A549 (cell line): ENCODE measurements at regions not wholly inside any gene's neighbourhood (a gene's known extent, or its start where the extent isn't known, plus 50 kb on each side); places are given as distances from the start of the nearest gene placed in this dataset.

Experiments
- ATAC-seq, 2 experiments: fragments of 200-7000 bp in 1 of 2; fragments of >200 bp in 1 of 2; cut with Nextera tagmentation in 1 of 2; cut with Tn5 transposase in 1 of 2; 3 replicates each; pipeline versions ENCODE4 v1.8.0 to v1.9.1; 2018 to 2020; ENCODE audit warnings: mild to moderate bottlenecking in 1 of 2, moderate library complexity in 1 of 2
- CTCF ChIA-PET: fragments of 300-600 bp; sonication (Branson Sonifier 250); formaldehyde crosslinking; extraction: SDS; loops from one replicate; lab custom pipeline; 2021; ENCODE audit warnings: antibody characterized with exemption, inconsistent platforms; lab: Yijun Ruan, JAX
- POLR2A ChIA-PET: fragments of 350-600 bp; formaldehyde crosslinking; extraction: SDS; loops from one replicate; lab custom pipeline; 2021; ENCODE audit warnings: antibody characterized with exemption, inconsistent platforms; lab: Yijun Ruan, JAX
- DNase-seq, 2 experiments: peaks; one replicate each; pipeline versions ENCODE4 v3.0.0 to v3.0.0-alpha.2; 2011 to 2016; ENCODE audit warnings: low read depth in 1 of 2, low spot score in 1 of 2
- FAIRE-seq: peaks from 2 replicates; lab custom pipeline; 2011; peaks lifted over from hg19 to GRCh38; lab: Jason Lieb, UNC
- H3K27ac ChIP-seq, 2 experiments: fragments of >200 bp; sonication (Bioruptor Twin); formaldehyde crosslinking; 3 replicates each; pipeline ENCODE4 v1.5.1; 2016 to 2017
- H3K4me1 ChIP-seq: fragments of >200 bp; sonication (Bioruptor Twin); formaldehyde crosslinking; 3 replicates; pipeline ENCODE4 v1.6.1; 2016
- H3K4me2 ChIP-seq: fragments of >200 bp; sonication (Bioruptor Twin); formaldehyde crosslinking; 3 replicates; pipeline ENCODE4 v1.6.1; 2016
- H3K4me3 ChIP-seq: fragments of >200 bp; sonication (Bioruptor Twin); formaldehyde crosslinking; 3 replicates; pipeline ENCODE4 v1.5.1; 2016
- H3K9me3 ChIP-seq: fragments of >200 bp; sonication (Bioruptor Twin); formaldehyde crosslinking; 3 replicates; pipeline ENCODE4 v1.6.1; 2016
- BCL3 ChIP-seq: fragments of >200 bp; sonication (Bioruptor Twin); formaldehyde crosslinking; IDR thresholded peaks from 3 replicates; pipeline ENCODE4 v1.6.1; 2016
- BHLHE40 ChIP-seq: IDR thresholded peaks from 2 replicates; pipeline ENCODE4 v1.6.1; 2012; ENCODE audit warnings: low read depth, low read length, inconsistent platforms
- CBX8 ChIP-seq: fragments of 200-600 bp; sonication (generic); IDR thresholded peaks from 2 replicates; pipeline ENCODE4 v1.6.1; 2016
- CHD4 ChIP-seq: fragments of 200-600 bp; sonication (generic); IDR thresholded peaks from 2 replicates; pipeline ENCODE4 v1.6.1; 2016; ENCODE audit warnings: antibody characterized with exemption, mild to moderate bottlenecking, borderline replicate concordance
- EHF ChIP-seq: fragments of 250-450 bp; sonication (Bioruptor Pico); IDR thresholded peaks from 2 replicates; pipeline ENCODE4 v1.5.0; 2020; ENCODE audit warnings: mild to moderate bottlenecking
- EHMT2 ChIP-seq: fragments of 200-600 bp; sonication (generic); IDR thresholded peaks from 2 replicates; pipeline ENCODE4 v1.6.1; 2016; ENCODE audit warnings: antibody characterized with exemption, low read depth, mild to moderate bottlenecking, moderate library complexity
- ELK1 ChIP-seq: fragments of 150-350 bp; IDR thresholded peaks from 2 replicates; pipeline ENCODE4 v1.6.1; 2014; ENCODE audit warnings: low read depth, mild to moderate bottlenecking, low read length
- EP300 ChIP-seq, 2 experiments: fragments of >200 bp; sonication (Bioruptor Twin); formaldehyde crosslinking; IDR thresholded peaks; 2 replicates in 1 of 2; 3 replicates in 1 of 2; pipeline ENCODE4 v1.6.1; 2016 to 2017
- ESRRA ChIP-seq: fragments of 150-350 bp; IDR thresholded peaks from 2 replicates; pipeline ENCODE4 v1.6.1; 2014; ENCODE audit warnings: mild to moderate bottlenecking, low read length, borderline replicate concordance
- FOSB ChIP-seq: fragments of 250-450 bp; sonication (Bioruptor Pico); IDR thresholded peaks from 2 replicates; pipeline ENCODE4 v1.5.0; 2020; ENCODE audit warnings: mild to moderate bottlenecking, moderate library complexity
- FOSL2 ChIP-seq, 2 experiments: fragments of 450-650 bp in 1 of 2; fragments of >200 bp in 1 of 2; sonication (Bioruptor Twin) in 1 of 2; formaldehyde crosslinking; IDR thresholded peaks; 2 replicates each; pipeline versions ENCODE4 v1.5.0 to v1.6.1; 2016 to 2020; ENCODE audit warnings: mild to moderate bottlenecking in 1 of 2, moderate library complexity in 1 of 2
- FOXS1 ChIP-seq: fragments of 250-450 bp; sonication (Bioruptor Pico); IDR thresholded peaks from 2 replicates; pipeline ENCODE4 v1.5.0; 2020; ENCODE audit warnings: mild to moderate bottlenecking, moderate library complexity
- GATA3 ChIP-seq: IDR thresholded peaks from 2 replicates; pipeline ENCODE4 v1.6.1; 2012; ENCODE audit warnings: borderline replicate concordance
- HES2 ChIP-seq: fragments of >200 bp; sonication (Bioruptor Twin); formaldehyde crosslinking; IDR thresholded peaks from 2 replicates; pipeline ENCODE4 v1.6.1; 2016
- HEYL ChIP-seq: fragments of 250-450 bp; sonication (Bioruptor Pico); IDR thresholded peaks from 2 replicates; pipeline ENCODE4 v1.8.0; 2021; ENCODE audit warnings: mild to moderate bottlenecking, moderate library complexity
- HMGXB4 ChIP-seq: fragments of 250-450 bp; sonication (Bioruptor Pico); IDR thresholded peaks from 2 replicates; pipeline ENCODE4 v1.5.0; 2021; ENCODE audit warnings: mild to moderate bottlenecking, moderate library complexity, borderline replicate concordance
- HOXB13 ChIP-seq: fragments of 250-450 bp; sonication (Bioruptor Pico); IDR thresholded peaks from 2 replicates; pipeline ENCODE4 v1.5.0; 2020; ENCODE audit warnings: low read depth, mild to moderate bottlenecking, moderate library complexity
- HOXB5 ChIP-seq: fragments of 250-450 bp; sonication (Bioruptor Pico); IDR thresholded peaks from 2 replicates; pipeline ENCODE4 v1.5.0; 2020; ENCODE audit warnings: mild to moderate bottlenecking, moderate library complexity
- JUN ChIP-seq, 2 experiments: fragments of >200 bp; sonication (Bioruptor Twin); formaldehyde crosslinking; IDR thresholded peaks; 2 replicates in 1 of 2; 3 replicates in 1 of 2; pipeline ENCODE4 v1.6.1; 2016 to 2017
- KDM1A ChIP-seq: fragments of 200-600 bp; sonication (generic); IDR thresholded peaks from 2 replicates; pipeline ENCODE4 v1.6.1; 2016; ENCODE audit warnings: low read depth, mild to moderate bottlenecking
- MAX ChIP-seq: IDR thresholded peaks from 2 replicates; pipeline ENCODE4 v1.6.1; 2012
- MAZ ChIP-seq: fragments of 150-350 bp; IDR thresholded peaks from 2 replicates; pipeline ENCODE4 v1.6.1; 2014; ENCODE audit warnings: antibody characterized with exemption, low read depth, low read length, borderline replicate concordance
- SMC3 ChIP-seq: fragments of >200 bp; sonication (Bioruptor Twin); formaldehyde crosslinking; IDR thresholded peaks from 3 replicates; pipeline ENCODE4 v1.6.1; 2018; ENCODE audit warnings: inconsistent platforms
- TP53 ChIP-seq: fragments of 250-450 bp; sonication (Bioruptor Pico); IDR thresholded peaks from 2 replicates; pipeline ENCODE4 v1.5.0; 2021; ENCODE audit warnings: mild to moderate bottlenecking, moderate library complexity
- USF2 ChIP-seq: fragments of 450-650 bp; IDR thresholded peaks from 2 replicates; pipeline ENCODE4 v1.6.1; 2014; ENCODE audit warnings: antibody characterized with exemption
- ZC3H11A ChIP-seq: fragments of 450-650 bp; IDR thresholded peaks from 2 replicates; pipeline ENCODE4 v1.6.1; 2014; ENCODE audit warnings: antibody characterized with exemption, mild to moderate bottlenecking
- ZFP36 ChIP-seq: fragments of 450-650 bp; IDR thresholded peaks from 2 replicates; pipeline ENCODE4 v1.6.1; 2014; ENCODE audit warnings: borderline replicate concordance; ENCODE audit not compliant: partially characterized antibody
- ZNF302 ChIP-seq: fragments of 250-450 bp; sonication (Bioruptor Pico); IDR thresholded peaks from 2 replicates; pipeline ENCODE4 v1.9.0; 2021; ENCODE audit warnings: inconsistent platforms, mild to moderate bottlenecking, moderate library complexity
- ZSCAN20 ChIP-seq: fragments of 250-450 bp; sonication (Bioruptor Pico); IDR thresholded peaks from 2 replicates; pipeline ENCODE4 v1.8.0; 2022; ENCODE audit warnings: mild to moderate bottlenecking, moderate library complexity
- WGBS: methylation state at CpG from one replicate; pipeline ENCODE4 v1.1.6; 2017; ENCODE audit errors: missing lambda C conversion rate; 5-methylcytosine and 5-hydroxymethylcytosine counted together

- ATAC-seq (no peak), FAIRE-seq (no peak), DNase-seq (no peak)
- peaks cover 2% of the 10 kb centered on the region; the same call in 1 of the 3 replicates for H3K9me3 ChIP-seq
- TF ChIP-seq ZSCAN20 (CRISPR knock-in tag) (no peak), ZC3H11A (no peak), FOXS1 (CRISPR knock-in tag) (no peak), MAZ (no peak), GATA3 (no peak)
- ChIA-PET CTCF (no interaction called here), POLR2A (no interaction called here)
- no peak overlapping the region for H3K4me2 ChIP-seq
- H3K4me3 ChIP-seq: no peak overlapping the region
- no peak overlapping the region for H3K27ac ChIP-seq
- 1% methylated on average over 2 of the region's 2 CpGs for whole genome bisulfite sequencing
- H3K4me1 ChIP-seq: no peaks in the 10 kb centered on the region
Observed at GRCh38 chr7:9782275-9782674, 1191.4 kb upstream of the PHF14 start.

GRCh38 chr7:9785211-9785610, 1188.5 kb upstream of the PHF14 start:
- no peak for FAIRE-seq
- TF ChIP-seq ZFP36 (no peak), EP300 (IDR thresholded peaks at IDR 0.05) (no peak), BHLHE40 (no peak), ZNF302 (CRISPR knock-in tag) (no peak), ZSCAN20 (CRISPR knock-in tag) (no peak), GATA3 (no peak), HES2 (no peak), USF2 (no peak), FOSB (CRISPR knock-in tag) (no peak), HMGXB4 (CRISPR knock-in tag) (no peak), KDM1A (no peak), EHF (CRISPR knock-in tag) (no peak), HOXB5 (CRISPR knock-in tag) (no peak), TP53 (no peak), ESRRA (no peak), FOSL2 (IDR thresholded peaks at IDR 0.05) (no peak), FOSL2 (CRISPR knock-in tag; IDR thresholded peaks at IDR 0.05) (no peak), CHD4 (no peak), MAX (no peak), BCL3 (no peak)
- ATAC-seq: no peak
- 0% methylated on average over 1 of the region's 1 CpG for WGBS
- Histone ChIP-seq H3K4me2 (no peak overlapping the region), H3K9me3 (peaks cover 2% of the 10 kb centered on the region; the same call in 1 of the 3 replicates), H3K27ac (no peak overlapping the region), H3K4me1 (no peaks in the 10 kb centered on the region), H3K4me3 (no peak overlapping the region)
- ChIA-PET POLR2A (no interaction called here), CTCF (no interaction called here)
- no peak for DNase-seq

GRCh38 chr7:9796241-9796640, 1177.4 kb upstream of the PHF14 start:
- ATAC-seq: no peak
- CTCF ChIA-PET: no interaction called here
- no peak overlapping the region for H3K4me3 ChIP-seq
- WGBS: 0% methylated on average over 1 of the region's 1 CpG
- FAIRE-seq: no peak
- no peak overlapping the region for H3K27ac ChIP-seq
- POLR2A ChIA-PET: no interaction called here
- no peaks in the 10 kb centered on the region for H3K4me1 ChIP-seq
- no peak for DNase-seq
- TF ChIP-seq HOXB13 (no peak), BHLHE40 (no peak), FOXS1 (CRISPR knock-in tag) (no peak), JUN (IDR thresholded peaks at IDR 0.05) (no peak), EHMT2 (no peak), ELK1 (no peak), ZFP36 (no peak), CBX8 (no peak), SMC3 (no peak), HEYL (CRISPR knock-in tag) (no peak)
- no peak overlapping the region for H3K4me2 ChIP-seq
- H3K9me3 ChIP-seq: no peaks in the 10 kb centered on the region; the same call in 2 of the 3 replicates
